ENCODE measurements at regions not wholly inside any gene's neighbourhood (a gene's known extent, or its start where the extent isn't known, plus 50 kb on each side); places are given as distances from the start of the nearest gene placed in this dataset.

DNA sequence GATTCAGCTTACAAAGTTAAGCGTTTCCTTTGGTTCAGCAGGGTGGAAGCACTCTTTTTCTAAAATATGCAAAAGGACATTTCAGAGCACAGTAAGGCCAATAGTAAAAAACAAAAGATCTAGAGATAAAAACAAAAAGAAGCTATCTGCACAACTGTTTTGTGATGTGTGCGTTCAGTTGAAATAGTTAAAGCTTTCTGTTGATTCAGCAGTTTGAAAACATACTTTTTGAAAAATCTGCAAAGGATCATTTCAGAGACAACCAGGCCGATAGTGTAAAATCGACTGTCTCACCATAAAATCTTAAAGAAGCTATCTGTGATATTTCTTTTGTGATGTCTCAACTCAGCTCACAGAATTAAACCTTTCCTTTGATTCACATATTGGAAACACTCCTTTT, 300.0 kb upstream of the ALG10B start:
- H3K4me1 Mint-ChIP-seq, result no peaks in the 10 kb centered on the region
- ATAC-seq (ENCODE audit: low read depth in 2 of 2) (no peak), DNase-seq (no peak)
- Histone ChIP-seq H3K9me3 (ENCODE audit: control insufficient read depth in 2 of 2, low read length in 2 of 2) (peaks cover 6 to 54% of the 10 kb centered on the region in 2 experiments), H3K4me3 (ENCODE audit: low read depth, low read length) (no peak overlapping the region), H3K27me3 (ENCODE audit: control insufficient read depth, insufficient read depth, low read length) (no peaks in the 10 kb centered on the region), H3K27ac (ENCODE audit: insufficient read depth, low read length, poor library complexity, severe bottlenecking) (no peak overlapping the region), H3K36me3 (ENCODE audit: control insufficient read depth, insufficient read depth, low read length) (no peaks in the 10 kb centered on the region), H3K4me1 (ENCODE audit: control insufficient read depth, insufficient read depth, low read length, poor library complexity, severe bottlenecking) (no peaks in the 10 kb centered on the region)
- H3K9me3 Mint-ChIP-seq, result peaks cover 0 to 24% (median 6%) of the 10 kb centered on the region in 7 donors
- no peak overlapping the region for H3K4me3 Mint-ChIP-seq
- H3K36me3 Mint-ChIP-seq, result no peaks in the 10 kb centered on the region
- H3K27ac Mint-ChIP-seq, result no peak overlapping the region
- no peaks in the 10 kb centered on the region for H3K27me3 Mint-ChIP-seq

DNA sequence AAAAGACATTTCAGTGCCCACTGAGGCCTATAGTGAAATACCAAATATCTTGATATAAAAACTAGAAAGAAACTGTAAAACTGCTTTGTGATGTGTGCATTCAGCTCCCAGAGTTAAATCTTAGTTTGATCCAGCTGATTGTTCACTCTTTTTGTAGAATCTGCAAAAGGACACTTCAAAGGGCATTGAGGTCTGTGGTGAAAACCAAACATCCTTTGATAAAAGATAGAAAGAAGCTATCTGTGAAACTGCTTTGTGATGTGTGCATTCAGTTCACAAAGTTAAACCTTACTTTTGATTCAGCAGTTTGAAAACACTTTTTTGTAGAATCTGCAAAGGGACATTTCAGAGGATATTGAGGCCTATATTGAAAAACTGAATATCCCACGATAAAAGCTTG, 290.7 kb upstream of the ALG10B start:
- H3K27me3 Mint-ChIP-seq, result no peaks in the 10 kb centered on the region
- no peak overlapping the region for H3K4me3 Mint-ChIP-seq
- H3K36me3 ChIP-seq (ENCODE audit: control insufficient read depth, insufficient read depth, low read length), result no peaks in the 10 kb centered on the region
- DNase-seq (no peak), ATAC-seq (ENCODE audit: low read depth in 2 of 2) (no peak)
- H3K9me3 Mint-ChIP-seq, result peaks cover 0 to 37% (median 5%) of the 10 kb centered on the region in 7 donors
- H3K27ac ChIP-seq (ENCODE audit: insufficient read depth, low read length, poor library complexity, severe bottlenecking), result no peak overlapping the region
- no peaks in the 10 kb centered on the region for H3K27me3 ChIP-seq (ENCODE audit: control insufficient read depth, insufficient read depth, low read length)
- no peak overlapping the region for H3K27ac Mint-ChIP-seq
- H3K9me3 ChIP-seq (ENCODE audit: control insufficient read depth in 2 of 2, low read length in 2 of 2), result peaks cover 12 to 25% of the 10 kb centered on the region in 2 experiments
- no peak overlapping the region for H3K4me3 ChIP-seq (ENCODE audit: low read depth, low read length)
- H3K4me1 ChIP-seq (ENCODE audit: control insufficient read depth, insufficient read depth, low read length, poor library complexity, severe bottlenecking), result no peaks in the 10 kb centered on the region
- no peaks in the 10 kb centered on the region for H3K36me3 Mint-ChIP-seq
- H3K4me1 Mint-ChIP-seq, result no peaks in the 10 kb centered on the region

DNA sequence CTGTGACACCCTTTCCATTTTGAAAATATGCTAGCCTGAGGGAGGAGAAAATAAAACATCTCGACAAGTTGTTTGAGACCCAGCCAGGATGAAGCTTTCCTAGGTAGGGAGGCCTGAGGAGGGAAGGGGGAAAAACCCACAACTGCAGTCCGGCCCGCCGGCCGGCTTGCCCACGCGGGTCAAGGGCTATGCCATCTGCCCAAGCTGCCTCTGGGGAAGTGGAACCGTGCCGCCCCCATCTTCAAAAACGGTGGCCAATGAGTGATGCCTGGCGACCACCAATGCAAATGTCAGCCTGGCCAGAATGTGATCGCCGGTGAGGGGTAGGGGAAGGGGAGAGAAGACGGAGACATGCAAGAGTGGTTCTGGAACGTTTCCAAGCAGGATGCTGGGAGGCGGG, 263.5 kb upstream of the ALG10B start:
- no peak for DNase-seq
- no peak overlapping the region for H3K27ac Mint-ChIP-seq
- Histone ChIP-seq H3K9me3 (ENCODE audit: control insufficient read depth in 2 of 2, low read length in 2 of 2) (peaks cover 0 to 30% of the 10 kb centered on the region in 2 experiments), H3K36me3 (ENCODE audit: control insufficient read depth, insufficient read depth, low read length) (no peaks in the 10 kb centered on the region), H3K27me3 (ENCODE audit: control insufficient read depth, insufficient read depth, low read length) (no peaks in the 10 kb centered on the region), H3K4me1 (ENCODE audit: control insufficient read depth, insufficient read depth, low read length, poor library complexity, severe bottlenecking) (no peaks in the 10 kb centered on the region), H3K4me3 (ENCODE audit: low read depth, low read length) (no peak overlapping the region), H3K27ac (ENCODE audit: insufficient read depth, low read length, poor library complexity, severe bottlenecking) (no peak overlapping the region)
- peaks cover 0 to 6% (median 0%) of the 10 kb centered on the region in 4 donors for H3K4me1 Mint-ChIP-seq
- peaks cover 0 to 62% (median 16%) of the 10 kb centered on the region in 7 donors for H3K9me3 Mint-ChIP-seq
- ATAC-seq (ENCODE audit: low read depth in 2 of 2), result no peak
- no peaks in the 10 kb centered on the region for H3K36me3 Mint-ChIP-seq
- H3K27me3 Mint-ChIP-seq, result no peaks in the 10 kb centered on the region
- H3K4me3 Mint-ChIP-seq, result no peak overlapping the region

DNA sequence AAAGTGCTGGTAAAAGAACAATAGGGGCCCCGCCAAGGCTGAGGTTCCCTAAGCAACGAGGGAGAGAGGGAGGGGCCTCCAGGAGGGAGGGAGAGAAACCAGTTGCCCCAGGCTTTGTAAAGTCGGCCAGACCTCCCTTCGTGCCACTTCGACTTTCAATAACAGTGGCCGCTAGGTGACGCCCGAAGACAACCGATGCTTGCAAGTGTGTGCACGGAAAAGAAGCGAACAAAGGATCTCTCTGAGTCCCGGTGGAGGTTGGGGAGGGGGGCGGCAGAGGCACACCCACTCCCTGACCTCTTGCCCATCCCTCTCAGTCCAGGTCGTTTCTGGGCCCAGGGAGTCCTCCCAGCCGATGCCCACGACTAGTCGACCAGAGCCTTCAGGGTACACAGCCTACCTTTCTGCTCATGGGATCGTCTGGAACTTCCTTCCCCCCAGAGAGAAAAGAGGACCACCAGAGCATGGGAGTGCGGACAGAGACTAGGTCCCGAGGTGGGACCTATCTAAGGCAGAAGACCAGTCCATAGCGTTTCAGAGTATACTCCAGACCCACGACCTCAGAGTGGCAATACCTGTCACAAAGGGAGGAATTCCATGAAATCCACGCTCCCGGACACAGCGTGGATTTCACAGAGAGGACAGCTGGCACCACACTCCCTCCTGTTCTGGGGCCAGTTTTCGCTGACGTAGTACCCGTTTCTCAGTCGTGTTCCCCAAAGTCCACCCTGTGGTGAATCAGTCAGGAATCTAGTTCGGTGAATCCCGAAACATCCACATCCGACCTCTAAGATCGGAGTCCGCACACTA, 262.7 kb upstream of the ALG10B start:
- Mint-ChIP-seq H3K27ac (no peak overlapping the region), H3K27me3 (no peaks in the 10 kb centered on the region), H3K4me3 (no peak overlapping the region), H3K9me3 (peaks cover 0 to 55% (median 16%) of the 10 kb centered on the region in 7 donors), H3K36me3 (no peaks in the 10 kb centered on the region), H3K4me1 (peaks cover 0 to 6% (median 0%) of the 10 kb centered on the region in 4 donors)
- no peak for ATAC-seq (ENCODE audit: low read depth in 2 of 2)
- no peaks in the 10 kb centered on the region for H3K4me1 ChIP-seq (ENCODE audit: control insufficient read depth, insufficient read depth, low read length, poor library complexity, severe bottlenecking)
- no peak for DNase-seq
- H3K9me3 ChIP-seq (ENCODE audit: control insufficient read depth in 2 of 2, low read length in 2 of 2), result peaks cover 0 to 30% of the 10 kb centered on the region in 2 experiments
- no peaks in the 10 kb centered on the region for H3K36me3 ChIP-seq (ENCODE audit: control insufficient read depth, insufficient read depth, low read length)
- H3K27ac ChIP-seq (ENCODE audit: insufficient read depth, low read length, poor library complexity, severe bottlenecking), result no peak overlapping the region
- H3K27me3 ChIP-seq (ENCODE audit: control insufficient read depth, insufficient read depth, low read length), result no peaks in the 10 kb centered on the region
- H3K4me3 ChIP-seq (ENCODE audit: low read depth, low read length), result no peak overlapping the region

DNA sequence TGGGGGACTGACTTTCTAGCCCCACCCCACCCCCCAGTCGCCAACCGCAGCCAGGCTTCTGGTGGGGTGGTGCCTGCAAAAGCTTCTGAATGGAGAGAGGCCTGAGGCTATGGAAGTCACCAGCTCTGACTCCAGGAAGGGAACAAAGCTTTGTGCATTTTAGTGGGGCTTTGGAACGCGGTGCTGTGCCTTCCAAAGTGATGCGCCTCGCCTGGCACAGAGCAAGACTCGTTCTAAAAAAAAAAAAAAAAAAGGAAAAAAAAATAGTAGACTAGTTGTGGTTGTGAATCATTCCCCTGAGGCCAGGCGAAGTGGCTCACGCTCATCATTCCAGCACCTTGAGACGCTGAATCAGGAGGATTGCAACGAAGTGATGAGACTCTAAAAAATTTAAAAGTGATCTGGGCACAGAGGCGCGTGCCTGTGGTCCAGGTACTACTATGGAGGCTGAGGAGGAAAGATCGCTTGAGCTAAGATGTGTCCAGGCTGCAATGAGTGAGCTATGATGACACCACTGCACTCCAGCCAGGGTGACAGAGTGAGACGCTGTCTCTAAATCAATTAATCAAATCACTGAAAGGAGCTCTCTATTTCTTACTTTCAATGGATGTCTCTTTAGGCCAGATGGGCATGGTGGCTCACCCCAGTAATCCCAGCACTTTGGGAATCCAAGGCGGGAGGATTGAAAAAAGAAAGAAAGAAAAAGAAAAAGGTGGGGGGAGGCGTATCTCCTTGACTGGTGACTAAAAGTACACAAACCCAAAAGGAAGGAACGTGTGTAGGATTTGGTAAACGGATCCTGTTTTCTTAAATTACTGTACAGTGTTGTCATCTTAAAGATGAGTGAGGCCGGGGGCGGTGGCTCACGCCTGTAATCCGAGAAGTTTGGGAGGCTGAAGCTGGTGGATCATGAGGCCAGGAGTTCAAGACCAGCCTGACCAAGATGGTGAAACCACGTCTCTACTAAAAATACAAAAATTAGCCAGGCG, 259.6 kb upstream of the ALG10B start:
- peaks cover 0 to 23% of the 10 kb centered on the region in 2 experiments for H3K9me3 ChIP-seq (ENCODE audit: control insufficient read depth in 2 of 2, low read length in 2 of 2)
- H3K27ac Mint-ChIP-seq, result no peak overlapping the region
- H3K36me3 Mint-ChIP-seq, result no peaks in the 10 kb centered on the region
- H3K27me3 ChIP-seq (ENCODE audit: control insufficient read depth, insufficient read depth, low read length), result no peaks in the 10 kb centered on the region
- no peak for DNase-seq
- H3K4me1 Mint-ChIP-seq, result peaks cover 0 to 6% (median 0%) of the 10 kb centered on the region in 4 donors
- no peak overlapping the region for H3K27ac ChIP-seq (ENCODE audit: insufficient read depth, low read length, poor library complexity, severe bottlenecking)
- H3K4me1 ChIP-seq (ENCODE audit: control insufficient read depth, insufficient read depth, low read length, poor library complexity, severe bottlenecking), result no peaks in the 10 kb centered on the region
- peaks cover 0 to 46% (median 18%) of the 10 kb centered on the region in 7 donors for H3K9me3 Mint-ChIP-seq
- H3K27me3 Mint-ChIP-seq, result no peaks in the 10 kb centered on the region
- H3K4me3 Mint-ChIP-seq, result no peak overlapping the region
- H3K4me3 ChIP-seq (ENCODE audit: low read depth, low read length), result no peak overlapping the region
- ATAC-seq (ENCODE audit: low read depth in 2 of 2), result no peak
- no peaks in the 10 kb centered on the region for H3K36me3 ChIP-seq (ENCODE audit: control insufficient read depth, insufficient read depth, low read length)

DNA sequence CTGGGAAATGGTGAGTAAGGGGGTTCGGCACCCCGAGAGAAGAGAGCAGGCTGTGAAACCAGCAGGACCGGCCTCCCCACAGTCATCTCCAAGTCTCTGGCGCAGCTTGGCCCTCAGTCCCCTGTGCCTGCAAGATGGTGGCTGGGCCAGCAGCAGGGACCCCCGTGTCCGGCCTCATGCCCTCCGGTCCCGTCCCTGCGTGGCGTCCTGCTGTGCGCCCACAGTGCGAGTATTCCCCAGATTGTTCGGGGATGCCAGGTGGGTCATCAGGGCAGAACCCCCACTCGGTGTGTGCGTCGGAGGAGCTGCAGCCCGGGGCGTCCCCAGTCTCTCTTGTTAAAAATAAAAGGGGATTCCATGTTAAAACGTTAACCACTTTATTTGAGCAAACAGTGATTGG, 216.9 kb upstream of the ALG10B start:
- peaks cover 3 to 16% (median 5%) of the 10 kb centered on the region in 7 donors for H3K9me3 Mint-ChIP-seq

DNA sequence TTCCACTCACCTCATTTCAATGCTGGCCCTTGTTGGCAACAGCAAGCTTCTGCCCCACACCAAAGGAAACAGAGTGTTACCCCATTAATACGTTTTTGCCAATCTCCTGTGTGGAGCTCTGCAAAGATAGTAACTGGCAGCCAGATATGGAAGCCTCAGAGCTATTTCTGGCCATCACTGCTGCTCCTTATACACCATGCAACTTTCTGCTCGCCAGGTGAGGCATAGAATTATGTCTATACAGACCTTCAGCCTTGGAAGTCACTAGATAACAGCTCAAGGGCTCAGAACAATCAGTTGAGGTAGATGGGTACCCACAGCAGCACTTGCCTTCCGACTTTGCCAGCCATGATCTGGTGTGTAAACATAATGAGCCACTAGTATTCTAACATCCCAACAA, 214.8 kb upstream of the ALG10B start:
- Mint-ChIP-seq H3K4me3 (no peak overlapping the region), H3K36me3 (no peaks in the 10 kb centered on the region), H3K4me1 (no peaks in the 10 kb centered on the region), H3K9me3 (peaks cover 0 to 16% (median 5%) of the 10 kb centered on the region in 7 donors), H3K27me3 (no peaks in the 10 kb centered on the region), H3K27ac (no peak overlapping the region)
- no peak for ATAC-seq (ENCODE audit: low read depth in 2 of 2)
- H3K27me3 ChIP-seq (ENCODE audit: control insufficient read depth, insufficient read depth, low read length), result no peaks in the 10 kb centered on the region
- H3K4me3 ChIP-seq (ENCODE audit: low read depth, low read length), result no peak overlapping the region
- H3K9me3 ChIP-seq (ENCODE audit: control insufficient read depth in 2 of 2, low read length in 2 of 2), result peaks cover 0 to 6% of the 10 kb centered on the region in 2 experiments
- no peaks in the 10 kb centered on the region for H3K36me3 ChIP-seq (ENCODE audit: control insufficient read depth, insufficient read depth, low read length)
- no peak for DNase-seq
- no peaks in the 10 kb centered on the region for H3K4me1 ChIP-seq (ENCODE audit: control insufficient read depth, insufficient read depth, low read length, poor library complexity, severe bottlenecking)
- H3K27ac ChIP-seq (ENCODE audit: insufficient read depth, low read length, poor library complexity, severe bottlenecking), result no peak overlapping the region

More for the DNA sequence above, 216.9 kb upstream of the ALG10B start:
- no peaks in the 10 kb centered on the region for H3K4me1 Mint-ChIP-seq
- Histone ChIP-seq H3K27ac (ENCODE audit: insufficient read depth, low read length, poor library complexity, severe bottlenecking) (no peak overlapping the region), H3K9me3 (ENCODE audit: control insufficient read depth in 2 of 2, low read length in 2 of 2) (peaks cover 0 to 6% of the 10 kb centered on the region in 2 experiments), H3K27me3 (ENCODE audit: control insufficient read depth, insufficient read depth, low read length) (no peaks in the 10 kb centered on the region), H3K4me3 (ENCODE audit: low read depth, low read length) (no peak overlapping the region), H3K36me3 (ENCODE audit: control insufficient read depth, insufficient read depth, low read length) (no peaks in the 10 kb centered on the region), H3K4me1 (ENCODE audit: control insufficient read depth, insufficient read depth, low read length, poor library complexity, severe bottlenecking) (no peaks in the 10 kb centered on the region)
- DNase-seq (no peak), ATAC-seq (ENCODE audit: low read depth in 2 of 2) (no peak)
- H3K27me3 Mint-ChIP-seq, result no peaks in the 10 kb centered on the region
- no peak overlapping the region for H3K4me3 Mint-ChIP-seq
- no peaks in the 10 kb centered on the region for H3K36me3 Mint-ChIP-seq
- no peak overlapping the region for H3K27ac Mint-ChIP-seq
